Right ventricle myocardium inferior (tissue), 1 donor: ENCODE measurements at regions not wholly inside any gene's neighbourhood (a gene's known extent, or its start where the extent isn't known, plus 50 kb on each side); places are given as distances from the start of the nearest gene placed in this dataset.

Experiments used
- ATAC-seq: fragments of 200-7000 bp; cut with Tn5 transposase; one replicate; pipeline ENCODE4 v1.9.1; 2020; ENCODE audit warnings: mild to moderate bottlenecking, moderate library complexity
- DNase-seq: peaks from one replicate; pipeline ENCODE4 v3.0.0; 2021; ENCODE audit errors: missing footprints
- intact Hi-C: fragments of 100-400 bp; cut with DNase I; formaldehyde crosslinking; loops from one replicate; pipeline ENCODE4 v1.11.0; 2022
- donor health status: DM: no; HTN: yes; CAD: no; lungs with severe emphysema.

DNA sequence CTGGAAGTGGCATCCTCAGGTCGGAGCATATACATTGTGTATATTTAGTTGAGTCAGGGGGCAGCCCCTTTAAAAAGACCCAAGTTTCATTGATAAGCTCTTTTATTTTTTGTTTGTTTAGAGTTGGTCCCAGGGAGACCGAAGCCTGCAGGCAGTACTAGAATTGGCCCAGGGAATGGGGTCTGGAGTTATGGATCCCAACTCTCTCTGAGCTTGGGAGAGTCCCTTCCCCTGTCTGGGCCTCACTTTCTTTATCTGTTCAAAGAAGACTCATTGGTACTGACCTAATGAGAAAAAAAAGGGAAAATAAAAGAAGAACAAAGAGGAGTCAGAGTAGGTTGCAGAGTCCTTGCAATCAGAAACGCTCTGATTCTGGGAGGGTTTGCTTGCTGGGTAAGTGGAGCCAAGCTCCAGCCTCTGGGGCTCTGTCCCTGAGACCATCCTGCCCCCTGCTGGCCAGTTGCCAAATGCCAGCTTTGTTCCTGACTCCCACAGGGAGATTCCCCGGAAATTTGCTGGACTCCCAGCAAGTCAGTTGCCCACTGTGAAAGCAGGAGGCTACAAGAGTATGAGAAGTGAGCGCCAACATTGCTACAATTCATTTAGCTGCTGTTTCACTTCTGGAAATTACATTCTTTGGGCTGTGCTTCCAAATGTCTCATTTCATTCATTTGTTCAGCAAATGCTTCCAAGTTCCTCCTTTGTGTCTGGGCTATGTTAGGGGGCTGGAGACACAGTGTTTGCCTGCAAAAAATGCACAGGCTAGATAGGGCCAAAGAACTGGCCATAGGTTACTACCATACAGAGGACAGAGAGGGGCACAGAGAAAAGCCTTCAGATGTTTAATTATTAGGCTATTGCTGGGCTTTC is 156.2 kb downstream of the MELK start:
- DNase-seq (no peak), ATAC-seq (peak; percentile 16)
- intact Hi-C loops: no loop called here

DNA sequence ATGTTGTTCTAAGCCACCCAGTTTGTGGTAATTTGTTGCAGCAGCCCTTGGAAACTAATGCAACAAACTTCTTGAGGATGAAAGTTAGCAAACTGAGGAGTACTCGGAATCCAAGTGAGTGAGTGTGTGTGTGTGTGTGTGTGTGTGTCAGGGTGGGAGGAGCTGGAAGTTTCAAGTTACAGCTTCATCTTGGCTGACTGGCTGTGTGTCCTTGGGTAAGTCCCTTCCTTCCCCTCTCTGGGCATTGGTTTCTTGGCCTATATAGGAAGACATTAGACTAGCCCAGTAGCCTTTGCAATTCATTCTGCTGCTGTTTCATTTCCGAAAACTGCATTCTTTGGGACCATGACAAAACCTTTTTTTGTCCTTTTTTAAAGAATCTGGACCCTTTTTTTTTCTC is 157.2 kb downstream of the MELK start:
- DNase-seq (no peak), ATAC-seq (no peak)
- intact Hi-C loops: no loop called here

DNA sequence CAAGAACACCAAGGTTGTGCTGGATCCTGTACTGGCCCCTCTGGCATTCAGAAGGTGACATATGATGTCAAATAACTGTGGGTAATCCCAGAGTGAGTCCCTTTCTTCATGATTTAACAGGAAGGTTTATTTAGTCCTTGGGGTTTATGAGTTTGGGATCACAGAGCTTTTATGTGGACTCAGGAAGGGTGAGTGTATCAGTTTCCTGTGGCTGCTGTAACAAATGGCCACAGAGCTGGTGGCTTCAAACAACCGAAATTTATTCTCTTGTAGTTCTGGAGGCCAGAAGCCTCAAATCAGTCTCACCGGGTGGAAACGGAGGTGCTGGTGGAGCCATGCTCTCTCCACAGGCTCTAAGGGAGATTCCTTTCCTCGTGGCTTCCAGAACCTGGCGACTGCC is 157.7 kb downstream of the MELK start:
- intact Hi-C loops: no loop called here
- ATAC-seq (no peak), DNase-seq (no peak)

DNA sequence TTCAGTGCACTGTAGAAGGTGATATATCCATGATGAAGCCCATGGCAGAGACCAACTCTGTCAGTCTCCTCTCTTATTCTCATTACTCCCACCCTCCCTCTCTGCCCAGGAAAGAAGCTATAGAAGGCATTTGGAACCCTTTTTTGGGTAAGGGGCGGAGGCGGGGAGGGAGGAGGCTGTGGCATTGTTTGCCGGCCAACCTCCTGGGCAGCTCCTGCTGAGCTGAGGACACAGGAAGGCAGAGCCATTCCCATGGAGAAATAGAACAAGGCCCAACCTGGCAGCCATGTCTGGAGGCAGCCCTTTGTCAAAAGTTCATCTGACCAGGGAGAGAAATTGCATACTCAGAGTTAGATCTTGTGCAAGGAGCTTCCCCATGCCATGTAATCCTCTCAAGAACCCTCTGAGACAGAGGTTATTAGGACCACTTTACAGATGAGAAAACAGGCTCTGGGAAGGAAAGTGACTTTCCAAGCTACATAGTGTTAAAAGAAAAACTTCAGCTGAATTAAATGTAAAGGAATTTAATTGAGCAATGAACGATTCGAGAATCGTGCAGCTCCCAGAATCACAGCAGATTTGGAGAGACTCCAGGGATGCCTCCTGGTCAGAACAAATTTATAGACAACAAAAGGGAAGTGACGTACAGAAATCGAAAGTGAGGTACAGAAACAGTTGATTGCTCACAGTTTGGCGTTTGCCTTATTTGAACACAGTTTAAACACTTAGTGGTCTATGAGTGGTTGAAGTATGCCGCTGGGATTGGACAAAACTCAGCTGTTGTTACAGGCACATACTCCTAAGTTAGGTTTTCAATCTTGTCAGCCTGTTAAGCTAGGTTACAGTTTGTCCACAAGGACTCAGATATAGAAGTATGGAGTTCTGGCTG is 158.6 kb downstream of the MELK start:
- DNase-seq (no peak), ATAC-seq (no peak)
- intact Hi-C loops: no loop called here

DNA sequence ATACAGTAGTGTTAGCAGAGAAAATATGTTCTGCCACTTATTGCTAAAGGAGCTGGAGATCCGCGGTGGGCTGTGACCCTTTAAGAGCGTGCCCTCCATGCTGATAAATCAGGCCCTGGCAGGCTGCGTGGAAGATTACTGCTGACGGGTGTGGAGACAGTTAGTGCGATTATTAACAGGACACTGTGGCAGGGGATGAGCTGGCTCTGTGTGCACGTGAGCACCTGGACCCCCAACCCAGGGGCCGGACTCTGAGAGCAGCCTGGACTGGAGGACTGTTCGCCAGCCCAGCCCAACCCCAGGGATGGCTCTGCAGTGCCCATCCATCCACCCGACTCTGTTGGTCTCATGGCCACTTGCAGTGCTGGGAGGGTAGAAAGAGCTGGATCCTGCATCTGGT is 162.0 kb downstream of the MELK start:
- no peak for ATAC-seq

DNA sequence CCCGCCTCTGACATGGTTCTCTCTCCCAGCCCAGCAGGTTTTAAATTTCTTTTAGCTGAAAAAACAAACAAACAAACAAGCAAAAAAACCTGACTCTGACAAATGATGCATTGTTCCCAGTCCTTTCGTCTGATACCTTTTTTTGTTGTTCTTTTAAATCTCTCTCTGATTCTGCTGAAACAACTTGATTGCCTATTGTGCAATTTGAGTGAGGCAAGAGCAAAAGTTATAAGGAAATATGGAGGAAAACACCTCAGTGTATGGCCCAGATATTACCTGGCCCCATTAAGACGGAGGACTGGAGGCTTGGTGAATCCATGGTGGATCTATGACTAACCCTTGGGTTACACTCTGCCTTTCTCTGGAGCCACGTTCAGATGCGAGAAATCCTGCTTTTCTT is 164.0 kb downstream of the MELK start:
- intact Hi-C loops: no loop called here
- DNase-seq (no peak), ATAC-seq (no peak)

More for the DNA sequence above, 162.0 kb downstream of the MELK start:
- DNase-seq: no peak
- intact Hi-C loops: no loop called here

DNA sequence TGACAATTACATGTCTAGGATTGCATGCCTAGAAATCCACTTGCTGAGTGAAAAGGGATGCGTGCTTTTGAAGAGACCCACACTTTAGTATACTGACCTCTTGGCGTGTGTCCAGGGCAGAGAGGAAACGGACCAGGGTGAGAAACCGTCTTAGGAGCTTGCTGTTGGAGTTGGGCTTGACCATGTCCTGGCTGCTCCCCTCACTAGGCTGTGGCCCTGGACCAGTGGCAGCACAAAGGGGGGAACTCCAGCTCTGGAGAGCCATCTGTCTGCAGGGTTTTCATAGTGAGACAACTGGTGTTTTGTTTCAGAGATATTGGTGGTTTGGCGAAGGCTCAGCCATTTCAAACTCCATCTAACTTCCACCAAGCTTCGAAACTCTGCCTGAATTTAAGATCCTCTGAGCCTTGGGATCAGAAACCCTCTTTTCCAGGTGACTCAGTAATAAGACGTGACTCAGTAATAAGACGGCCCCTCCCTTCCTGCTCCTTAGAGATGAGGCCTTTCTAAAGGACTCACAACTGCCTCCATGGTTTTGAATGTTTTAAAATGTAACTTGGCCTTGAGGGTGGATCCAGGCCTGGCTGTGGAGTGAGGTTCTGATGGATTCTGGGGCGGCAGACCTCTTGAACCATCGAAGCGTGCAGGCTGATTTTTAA is 165.8 kb downstream of the MELK start:
- no peak for ATAC-seq
- no peak for DNase-seq
- intact Hi-C loops: no loop called here

GRCh38 chr9:36739373-36740116 is 166.8 kb downstream of the MELK start:
- intact Hi-C loops: no loop called here
- ATAC-seq: no peak
- no peak for DNase-seq

- intact Hi-C loops: no loop called here
- DNase-seq (no peak), ATAC-seq (no peak)
Observed at GRCh38 chr9:36742264-36742663, 169.6 kb downstream of the MELK start.

DNA sequence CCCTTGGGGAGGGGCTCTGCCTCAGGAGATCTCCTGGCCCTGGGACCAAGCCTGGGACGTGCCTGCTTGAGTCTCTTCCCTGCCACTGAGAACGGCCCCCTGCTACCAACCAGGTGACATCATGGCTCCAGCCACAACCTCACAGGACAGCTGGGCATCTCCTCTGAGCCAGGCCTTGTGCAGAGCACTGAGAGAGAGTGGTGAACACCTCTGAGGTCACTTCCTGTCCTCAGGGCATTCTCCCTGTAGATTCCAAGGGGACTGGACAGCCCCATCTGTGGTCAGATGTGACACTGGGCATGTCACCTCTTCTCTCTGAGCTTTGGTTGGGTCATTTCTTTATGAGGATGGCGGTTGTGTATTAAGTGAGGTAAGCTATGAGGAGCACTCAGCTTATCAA is 172.0 kb downstream of the MELK start:
- DNase-seq (no peak), ATAC-seq (no peak)
- intact Hi-C loops: no loop called here

- ATAC-seq (no peak), DNase-seq (no peak)
- intact Hi-C loops: no loop called here
Observed at GRCh38 chr9:36745977-36746376, 173.3 kb downstream of the MELK start.

- intact Hi-C loops: no loop called here
- ATAC-seq (no peak), DNase-seq (no peak)
Observed at GRCh38 chr9:36746415-36746814, 173.7 kb downstream of the MELK start.

DNA sequence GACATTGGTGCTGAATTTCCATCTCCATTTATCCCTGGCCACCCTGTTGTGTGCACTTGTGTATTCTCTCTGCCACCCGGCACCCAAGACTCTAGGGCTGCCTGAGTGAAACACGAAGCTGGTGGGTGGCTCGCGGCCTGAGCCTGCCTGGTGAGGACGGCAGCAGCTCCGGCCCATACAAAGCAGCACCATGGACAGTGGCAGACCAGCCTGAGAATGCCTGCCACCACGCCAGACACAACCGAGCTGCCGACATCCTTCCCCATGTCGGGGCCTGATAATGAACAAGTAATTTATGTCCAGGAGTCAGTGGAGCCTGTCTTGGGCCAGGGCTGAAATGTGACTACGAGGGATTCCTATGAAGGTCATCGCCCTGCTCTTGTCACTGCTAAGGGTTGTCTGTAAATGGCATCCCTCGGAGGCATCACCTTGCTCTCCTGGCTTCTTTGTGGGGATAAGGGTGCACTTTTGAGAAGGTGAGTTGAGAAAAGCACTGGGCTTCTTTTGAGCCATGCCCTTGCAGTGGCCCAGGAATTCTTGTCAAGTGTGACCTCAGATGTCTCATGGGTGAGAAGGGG is 175.7 kb downstream of the MELK start:
- DNase-seq (no peak), ATAC-seq (peak; percentile 38)
- intact Hi-C loops: no loop called here

DNA sequence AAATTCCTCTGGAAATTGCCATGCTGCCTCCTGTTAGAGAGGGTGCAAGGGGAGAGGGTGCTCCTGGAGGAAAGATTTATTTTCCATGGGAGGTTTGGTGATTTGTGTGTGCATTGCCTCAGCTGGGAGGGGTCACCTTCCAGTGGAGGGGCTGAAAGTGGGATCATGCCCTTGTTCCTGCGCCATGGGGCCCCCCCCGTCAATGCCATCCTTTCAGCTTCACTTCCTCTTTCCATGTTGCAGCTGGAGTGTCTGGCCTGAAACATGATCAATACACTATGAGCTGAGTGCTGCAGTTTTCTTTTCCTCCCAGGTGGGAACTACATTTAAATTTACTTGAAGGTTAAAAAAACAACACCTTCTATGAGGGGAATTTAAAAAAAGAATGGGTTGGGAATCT is 176.8 kb downstream of the MELK start:
- intact Hi-C loops: no loop called here
- ATAC-seq: no peak
- no peak for DNase-seq

- intact Hi-C loops: no loop called here
- no peak for ATAC-seq
- DNase-seq: no peak
Observed at GRCh38 chr9:36750630-36751029, 177.9 kb downstream of the MELK start.

- intact Hi-C loops: no loop called here
- ATAC-seq: no peak
- no peak for DNase-seq
Observed at GRCh38 chr9:36755019-36755418, 182.3 kb downstream of the MELK start.

- DNase-seq: no peak
- no peak for ATAC-seq
- intact Hi-C loops: no loop called here
Observed at GRCh38 chr9:36759141-36759540, 186.4 kb downstream of the MELK start.

- ATAC-seq: no peak
Observed at GRCh38 chr9:36759976-36760375, 187.3 kb downstream of the MELK start.

More at GRCh38 chr9:36759976-36760375, 187.3 kb downstream of the MELK start:
- intact Hi-C loops: no loop called here
- no peak for DNase-seq
